GM19238 (cell line): ENCODE measurements at regions not wholly inside any gene's neighbourhood (a gene's known extent, or its start where the extent isn't known, plus 50 kb on each side); places are given as distances from the start of the nearest gene placed in this dataset.
"Not testable (repeated sequence)": the region's sequence is repeated elsewhere in the genome, so short reads cannot be mapped to it uniquely, and the experiment has no call there.

ENCODE experiments used
- DNase-seq: peaks from one replicate; pipeline ENCODE4 v3.0.0; 2011; ENCODE audit warnings: low spot score; ENCODE audit not compliant: insufficient read length

DNA sequence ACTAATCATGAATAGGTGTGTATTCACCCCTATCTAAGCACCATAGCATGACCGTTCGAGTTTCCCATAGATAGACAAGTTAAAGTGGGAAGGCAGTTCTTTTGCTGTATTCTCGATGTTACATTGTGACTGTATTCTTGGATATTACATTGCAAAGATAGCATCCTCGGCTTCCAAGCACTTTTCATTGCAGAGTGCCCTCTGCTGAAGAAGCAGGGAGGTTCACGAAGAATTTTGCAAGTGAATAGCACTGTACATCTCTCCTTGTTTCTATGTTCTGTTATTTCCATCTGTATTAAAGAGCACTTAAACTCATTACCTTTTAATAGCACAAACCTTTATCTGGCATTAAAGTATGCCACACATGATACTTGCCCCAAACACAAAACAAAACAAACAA, 426.7 kb upstream of the ARX start:
- no peak for DNase-seq

DNA sequence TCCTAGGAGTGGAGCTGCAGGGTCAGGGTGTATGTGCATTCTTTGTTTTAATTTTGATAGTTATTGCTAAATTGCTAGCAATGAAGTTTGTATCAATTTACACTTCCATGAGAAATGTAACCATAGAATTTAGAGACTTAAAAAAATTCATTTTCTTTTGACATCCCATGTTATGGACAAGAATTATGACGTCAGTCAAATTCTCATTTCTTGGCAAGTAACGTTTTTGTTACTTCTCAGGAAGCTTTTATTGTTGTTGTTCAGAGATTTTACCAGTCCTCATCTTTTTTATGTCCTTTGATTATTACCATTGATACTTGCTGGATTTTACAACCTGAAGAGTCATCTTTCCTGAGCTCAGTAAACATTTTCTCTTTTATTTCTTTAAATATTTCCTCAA, 417.5 kb upstream of the ARX start:
- no peak for DNase-seq

DNA sequence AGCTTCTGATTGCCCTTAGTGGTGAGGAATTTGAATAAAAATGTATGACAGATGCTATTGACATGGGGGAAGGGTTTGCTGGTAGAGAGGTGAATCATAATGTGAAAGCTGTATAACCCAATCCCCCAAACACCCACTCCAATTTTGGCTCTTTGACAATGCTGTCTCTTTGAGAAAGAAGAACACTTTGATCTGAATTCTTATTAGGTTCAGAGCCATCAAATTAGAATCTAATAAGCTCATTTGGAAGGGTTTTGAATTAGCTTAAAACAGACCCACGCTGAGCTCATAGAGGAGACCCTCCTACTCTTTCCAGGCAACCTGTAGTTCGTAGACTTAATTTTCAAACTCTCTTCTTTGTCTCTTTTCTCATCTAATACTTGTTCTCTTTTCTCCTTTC, 416.6 kb upstream of the ARX start:
- no peak for DNase-seq

DNA sequence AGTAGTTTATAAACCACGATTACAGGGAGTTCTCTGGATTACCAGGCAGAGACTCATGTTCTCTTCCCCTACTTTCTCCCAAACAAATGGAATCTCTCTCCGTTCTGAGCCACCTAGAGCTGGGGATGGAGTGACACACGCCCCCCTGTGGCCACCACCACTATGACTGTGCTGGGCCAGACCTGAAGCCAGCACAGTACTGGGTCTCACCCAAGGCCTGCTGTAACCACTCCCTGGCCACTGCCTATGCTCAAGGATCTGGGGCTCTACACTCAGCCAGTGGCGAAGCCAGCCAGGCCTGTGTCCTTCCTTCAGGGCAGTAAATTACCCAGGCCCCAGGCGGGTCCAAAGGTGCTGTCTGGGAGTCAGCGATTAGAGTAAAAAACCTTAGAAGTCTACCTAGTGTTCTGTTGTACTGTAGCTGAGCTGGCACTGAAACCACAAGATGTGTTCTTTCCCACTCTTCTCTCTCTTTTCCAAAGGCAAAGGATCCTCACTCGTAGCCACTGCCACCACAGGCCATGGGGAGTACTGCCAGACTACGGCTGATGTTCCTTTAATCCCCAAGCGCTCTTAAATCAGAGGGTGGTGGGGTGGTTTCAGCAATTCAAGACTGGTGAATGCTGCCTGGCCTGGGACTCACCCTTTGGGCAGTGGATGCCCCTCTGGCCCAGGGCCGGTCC, 412.2 kb upstream of the ARX start:
- no peak for DNase-seq

DNA sequence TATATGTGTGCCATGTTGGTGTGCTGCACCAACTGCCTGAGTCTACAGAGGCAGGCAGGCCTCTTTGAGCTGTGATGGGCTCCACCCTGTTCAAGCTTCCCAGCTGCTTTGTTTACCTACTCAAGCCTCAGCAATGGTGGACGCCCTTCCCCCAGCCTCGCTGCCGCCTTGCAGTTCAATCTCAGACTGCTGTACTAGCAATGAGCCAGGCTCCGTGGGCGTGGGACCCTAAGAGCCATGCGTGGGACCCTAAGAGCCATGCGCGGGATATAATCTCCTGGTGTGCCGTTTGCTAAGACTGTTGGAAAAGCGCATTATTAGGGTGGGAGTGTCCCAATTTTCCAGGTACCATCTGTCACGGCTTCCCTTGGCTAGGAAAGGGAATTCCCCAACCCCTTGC, 388.4 kb upstream of the ARX start:
- not testable (repeated sequence) for DNase-seq

DNA sequence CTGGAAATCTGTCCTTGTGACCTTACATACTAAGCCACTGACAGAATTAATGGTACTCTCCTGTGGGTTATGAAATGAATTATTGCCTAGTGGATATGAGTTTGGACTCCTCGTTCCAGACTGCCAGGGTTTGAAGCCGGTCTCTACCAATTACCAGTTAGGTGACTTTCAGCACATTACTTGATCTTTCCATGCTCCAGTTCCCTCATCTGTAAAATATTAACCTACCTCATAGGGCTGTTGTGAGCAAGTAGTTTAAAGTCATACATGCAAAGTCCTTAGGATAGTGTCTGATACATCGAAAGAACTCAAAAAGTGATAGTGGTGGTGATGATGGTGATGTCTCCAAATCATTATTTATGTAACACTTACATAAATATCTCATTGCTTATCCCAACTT, 373.5 kb upstream of the ARX start:
- DNase-seq = no peak

DNA sequence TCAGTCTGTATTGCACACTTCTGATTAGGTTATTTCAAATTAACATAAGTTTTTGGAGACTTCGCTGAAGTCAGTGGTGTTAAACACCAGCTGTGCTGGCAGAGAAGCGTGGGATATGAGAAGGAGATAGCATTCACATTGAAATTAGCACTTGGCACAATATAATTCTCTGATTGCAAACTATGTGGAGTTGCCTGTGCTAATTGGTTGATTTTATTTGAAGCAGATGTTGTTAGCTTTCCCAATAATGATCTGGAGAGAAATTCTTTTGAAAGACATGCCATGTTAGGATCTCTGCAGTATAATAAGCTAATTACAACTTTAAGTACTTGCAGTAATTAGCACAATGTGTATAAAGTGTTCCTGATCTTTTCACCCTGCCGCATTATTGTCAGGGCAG, 367.4 kb upstream of the ARX start:
- DNase-seq = no peak

DNA sequence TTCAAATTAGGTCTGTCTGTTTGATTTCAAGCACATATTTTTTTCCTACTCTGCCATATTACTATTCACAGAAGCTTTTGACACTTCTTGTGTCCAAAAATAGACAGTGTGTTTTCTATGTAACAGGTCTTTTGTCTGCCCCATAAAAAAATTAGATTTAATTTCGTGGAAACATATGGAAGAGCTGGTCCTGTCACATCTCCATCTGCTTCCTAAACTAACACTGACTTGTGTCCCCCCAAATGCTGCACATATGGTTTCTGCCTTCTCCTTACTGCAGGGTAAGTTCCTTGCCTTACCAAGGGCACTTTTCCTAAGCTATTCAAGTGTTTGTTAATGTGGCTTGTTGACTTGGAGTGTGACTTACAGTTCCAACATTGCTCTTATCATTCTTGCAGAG, 340.7 kb upstream of the ARX start:
- DNase-seq = no peak

DNA sequence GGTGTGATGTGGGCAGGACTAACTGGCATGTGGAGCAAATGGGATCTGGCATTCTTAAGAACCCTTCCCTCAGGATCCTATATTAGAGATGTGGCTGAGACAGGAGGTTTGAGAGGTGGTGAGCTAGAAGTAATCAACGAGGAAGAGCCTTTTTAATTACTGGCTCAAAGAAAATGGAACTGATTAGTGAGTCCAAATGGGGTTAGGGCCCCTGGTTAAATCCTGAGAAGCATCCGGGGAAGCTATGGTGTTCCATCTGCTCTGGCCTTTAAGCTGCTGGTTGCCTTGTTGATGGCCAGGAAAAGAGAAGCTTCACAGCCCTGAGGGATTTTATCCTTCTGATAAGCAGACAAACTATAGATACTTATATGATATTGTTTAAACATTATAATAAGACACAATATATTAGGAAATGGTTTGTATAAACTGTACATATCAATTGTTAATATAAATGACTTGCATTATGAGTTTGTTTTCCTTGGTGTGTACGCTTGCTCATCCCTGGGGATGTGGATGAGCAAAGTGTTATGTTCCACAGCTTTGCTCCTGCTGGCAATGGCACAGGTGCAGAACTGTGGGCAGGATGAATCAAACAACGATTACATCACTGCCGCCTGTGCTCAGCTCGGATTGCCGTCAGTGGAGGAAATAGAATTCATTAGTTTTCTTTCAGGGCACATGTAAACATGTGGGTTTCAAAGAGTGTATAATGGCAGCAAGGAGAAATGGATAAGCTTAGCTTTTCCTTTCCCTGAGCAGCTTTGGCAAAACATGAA, 328.6 kb upstream of the ARX start:
- DNase-seq = no peak

DNA sequence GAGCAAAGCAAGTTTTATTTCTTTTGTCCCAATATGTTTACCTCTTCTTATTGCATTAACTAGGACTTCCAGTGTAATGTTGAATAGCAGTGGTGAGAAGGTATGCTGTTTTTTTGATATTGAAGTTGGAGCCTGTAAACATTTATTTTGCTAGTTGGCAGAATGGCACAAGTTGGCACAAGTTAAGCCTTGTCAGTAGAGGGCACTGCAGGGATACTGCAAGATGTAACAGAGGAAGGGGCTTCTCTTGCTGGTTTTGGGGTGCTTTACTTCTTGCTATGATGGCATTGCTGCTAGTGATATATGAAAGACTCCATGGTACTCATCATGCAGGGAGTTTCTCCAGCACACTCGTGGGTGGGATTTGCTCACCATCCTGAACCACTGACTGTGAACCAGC, 327.3 kb upstream of the ARX start:
- no peak for DNase-seq

DNA sequence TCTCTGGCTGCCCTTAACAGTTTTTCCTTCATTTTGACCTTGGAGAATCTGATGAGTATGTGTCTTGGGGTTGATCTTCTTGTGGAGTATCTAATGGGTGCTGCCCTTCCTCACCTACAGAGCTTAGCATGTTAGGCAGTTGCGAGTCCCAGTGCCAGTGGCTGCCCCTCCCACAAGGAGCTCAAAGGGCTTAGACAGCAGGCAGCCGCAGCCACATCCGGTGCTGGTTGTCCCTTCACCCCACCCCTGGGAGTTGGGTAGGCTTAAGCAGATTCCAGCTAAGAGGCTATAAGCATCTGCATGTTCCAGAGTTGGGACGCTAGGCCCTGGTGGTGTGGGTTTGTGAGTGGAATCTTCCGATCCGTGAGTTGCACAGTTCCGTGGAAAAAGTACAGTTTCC, 322.1 kb upstream of the ARX start:
- DNase-seq = no peak

DNA sequence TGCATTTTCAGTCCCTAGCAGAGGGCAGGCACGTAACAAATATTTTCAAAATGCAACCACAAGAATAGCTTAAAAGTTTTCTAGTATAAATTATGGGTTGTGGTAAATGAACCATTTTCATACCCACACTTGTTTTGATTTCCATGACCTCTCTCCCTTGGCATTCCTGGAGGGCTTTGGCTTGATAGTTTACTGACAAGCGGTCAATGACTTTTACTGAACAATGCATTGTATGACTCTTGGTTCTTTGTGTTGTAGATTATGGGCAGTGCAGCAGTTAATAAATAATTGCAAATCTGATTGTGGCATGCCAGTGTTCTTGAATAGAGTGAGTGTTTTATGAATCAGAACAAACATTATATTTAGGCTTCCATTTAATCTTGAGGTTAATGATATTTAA, 285.2 kb upstream of the ARX start:
- no peak for DNase-seq

DNA sequence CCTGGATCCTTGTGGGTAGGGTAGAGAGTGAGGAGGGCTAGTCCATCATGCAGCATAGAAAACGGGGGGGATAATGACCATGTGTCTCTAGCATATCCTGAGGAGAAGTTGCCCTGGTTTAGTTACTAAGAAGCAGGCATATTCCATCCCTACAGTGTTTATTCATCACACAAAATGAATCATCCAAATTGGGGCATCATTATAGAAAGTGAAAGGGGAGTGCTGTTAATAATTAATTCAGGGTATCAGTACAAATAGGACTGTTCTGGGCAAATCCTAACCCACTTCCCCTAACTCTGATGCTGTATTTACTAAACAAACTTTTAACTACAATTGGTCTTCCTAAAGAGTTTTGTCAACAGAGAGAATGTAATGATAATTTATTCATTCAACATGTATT, 281.1 kb upstream of the ARX start:
- DNase-seq = no peak

DNA sequence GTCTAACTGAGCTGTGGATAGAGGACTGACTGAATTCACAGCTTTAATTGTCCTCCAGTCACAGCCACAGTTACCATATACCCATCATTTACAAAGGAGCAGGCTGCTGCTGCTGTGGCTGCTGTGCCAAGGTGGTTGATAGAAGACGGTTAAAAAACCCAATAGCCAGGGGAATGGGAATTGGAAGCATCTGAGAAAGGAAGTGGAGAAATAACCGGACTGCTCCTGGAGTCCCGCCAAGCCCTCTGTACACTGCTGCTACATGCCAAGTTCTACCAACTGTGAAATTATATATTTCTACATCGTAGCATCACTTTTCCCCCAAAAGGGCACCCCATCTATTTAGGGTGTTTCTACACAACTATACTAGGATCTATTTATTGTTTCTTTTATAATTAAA, 279.7 kb upstream of the ARX start:
- no peak for DNase-seq

DNA sequence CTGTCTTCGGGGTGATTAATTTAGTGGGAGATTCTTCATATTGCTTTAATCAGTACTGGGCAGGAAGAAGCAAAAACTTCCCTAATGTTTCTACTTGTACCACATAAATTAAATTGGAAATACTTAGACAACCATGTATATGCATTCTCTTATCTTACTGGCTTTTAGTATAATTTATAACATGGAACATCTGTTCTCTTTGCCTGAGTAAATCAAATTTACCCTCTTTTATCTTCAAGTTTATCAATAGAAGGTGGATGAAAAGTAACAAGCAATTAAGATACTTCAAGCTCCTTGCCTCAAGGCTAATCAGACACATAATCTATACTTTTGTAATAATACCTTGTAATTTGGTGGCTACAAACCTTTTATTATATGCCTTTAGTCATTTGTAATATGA, 274.4 kb upstream of the ARX start:
- DNase-seq = no peak

DNA sequence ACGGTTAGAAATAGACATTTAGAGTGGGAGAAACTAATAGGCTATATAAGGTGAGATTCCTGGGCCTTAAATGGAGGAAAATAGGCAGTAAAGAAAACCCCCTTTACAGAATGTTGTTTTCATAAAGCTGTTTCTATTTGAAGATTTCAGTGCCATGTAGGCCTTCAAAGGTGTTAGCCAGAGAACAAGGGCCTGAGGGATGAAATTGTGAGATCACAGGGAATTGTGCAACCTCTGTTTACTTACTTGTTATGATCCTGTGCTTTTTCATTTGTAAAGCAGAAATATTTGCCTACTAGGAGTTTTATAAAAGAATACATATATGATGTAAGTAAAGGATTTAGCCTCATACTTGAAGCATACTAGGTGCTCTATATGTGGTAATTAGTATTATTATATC, 272.9 kb upstream of the ARX start:
- no peak for DNase-seq

DNA sequence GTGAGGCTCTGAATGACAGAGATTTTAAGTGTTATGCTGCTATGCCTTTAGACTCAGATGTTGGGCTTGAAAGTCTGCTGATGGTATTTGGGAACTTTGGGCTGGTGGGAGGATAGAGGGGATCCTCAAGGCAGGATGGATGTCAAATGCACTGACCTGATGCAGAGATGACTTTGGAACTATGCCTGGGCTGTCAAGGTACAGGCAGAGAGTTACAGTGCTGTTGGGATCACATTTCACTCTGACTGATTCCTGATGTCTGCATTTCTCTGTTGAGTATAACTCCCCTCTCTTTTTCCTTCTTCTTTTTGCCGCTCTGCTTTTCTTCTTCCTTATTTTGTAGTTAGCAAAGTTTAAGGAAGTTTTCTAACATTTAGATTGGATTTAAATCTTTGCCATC, 271.8 kb upstream of the ARX start:
- no peak for DNase-seq

DNA sequence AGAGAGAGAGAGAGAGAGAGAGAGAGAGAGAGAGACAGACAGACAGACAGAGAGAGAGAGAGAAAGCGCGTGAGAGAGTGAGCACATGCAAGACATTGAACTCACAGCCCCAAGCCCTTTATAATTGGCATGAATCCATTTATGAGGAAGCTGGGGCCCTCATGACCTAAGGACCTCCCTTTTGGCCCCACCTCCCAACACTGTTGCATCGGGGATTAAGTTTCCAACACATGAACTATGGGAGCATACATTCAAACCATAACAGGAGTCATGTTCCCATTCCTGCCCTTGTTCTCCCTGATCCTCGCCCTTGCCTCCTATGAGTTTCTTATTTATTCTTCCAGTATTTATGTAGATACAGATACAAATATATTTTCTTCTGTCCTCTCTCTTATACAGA, 269.8 kb upstream of the ARX start:
- no peak for DNase-seq

DNA sequence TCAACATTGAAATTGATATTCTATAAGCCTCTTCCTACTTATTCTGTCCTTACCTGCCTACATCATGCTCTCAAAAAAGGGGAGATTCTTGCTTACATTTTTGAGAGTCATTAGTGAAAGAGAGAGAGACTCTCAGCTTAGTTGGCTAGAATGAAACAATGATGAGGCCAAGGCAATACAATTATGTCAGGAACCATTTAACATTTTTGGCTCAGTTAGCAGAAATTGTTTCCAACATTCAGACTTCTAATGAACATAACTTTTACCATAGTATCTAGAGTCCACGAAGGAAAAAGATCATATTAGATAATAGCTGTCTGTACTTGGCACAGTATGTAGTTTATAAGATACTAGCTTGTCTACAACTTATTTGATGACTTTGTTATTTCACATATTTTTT, 263.7 kb upstream of the ARX start:
- DNase-seq = no peak

DNA sequence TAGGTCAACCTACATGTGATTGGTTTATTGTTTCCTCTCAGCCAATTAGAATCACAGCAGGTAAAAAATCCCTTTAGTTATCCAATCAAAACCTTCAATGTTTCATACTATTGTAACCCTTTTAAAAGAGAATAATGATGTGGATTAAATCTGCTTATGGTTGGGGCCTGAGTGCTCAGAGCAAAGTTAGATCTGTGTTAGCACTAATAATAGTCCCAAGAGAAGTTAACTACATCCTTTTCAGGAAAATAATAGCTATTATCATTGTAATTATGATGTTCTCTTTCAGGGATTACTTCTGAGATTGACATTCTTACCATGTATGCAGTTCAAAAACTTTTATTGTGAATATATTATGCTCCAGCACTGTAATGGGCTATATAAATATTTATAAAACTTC, 262.6 kb upstream of the ARX start:
- DNase-seq = no peak

DNA sequence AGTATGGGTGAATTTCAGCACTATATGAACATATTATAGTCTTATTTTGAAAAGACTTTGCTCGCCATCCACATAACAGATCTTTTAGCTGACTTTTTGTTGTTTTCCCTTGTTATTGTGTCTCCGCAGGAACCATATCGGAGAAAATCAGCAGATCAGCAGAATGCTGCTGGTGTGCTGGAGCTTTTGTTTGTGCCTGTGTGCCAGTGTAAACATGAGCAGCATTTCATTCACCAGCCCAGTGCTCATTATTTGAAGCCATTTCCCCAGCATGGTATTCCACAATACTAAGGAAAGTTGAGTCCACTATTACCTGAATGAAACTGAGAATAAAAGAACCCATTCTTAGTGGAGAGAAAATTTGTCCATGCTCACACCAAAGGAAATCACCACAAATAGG, 261.8 kb upstream of the ARX start:
- DNase-seq = no peak

DNA sequence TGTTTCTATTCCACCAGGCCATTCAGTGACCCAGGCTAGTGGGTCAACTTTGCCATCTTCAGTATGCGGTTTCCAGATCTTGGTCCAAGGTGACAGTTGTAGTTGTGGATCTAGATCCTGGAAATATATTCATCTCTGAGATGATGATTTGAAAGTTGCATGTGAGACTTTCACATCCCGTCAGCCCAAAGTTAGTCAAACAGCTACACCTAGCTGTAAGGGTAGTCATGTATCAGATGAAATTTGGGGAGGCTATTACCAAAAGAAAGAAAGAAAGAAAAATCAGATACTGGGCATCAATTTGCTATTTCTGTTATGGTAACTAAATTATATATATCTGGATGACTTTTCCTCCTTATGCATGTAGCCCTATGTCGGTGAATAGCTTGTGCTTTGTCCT, 259.4 kb upstream of the ARX start:
- DNase-seq = no peak

DNA sequence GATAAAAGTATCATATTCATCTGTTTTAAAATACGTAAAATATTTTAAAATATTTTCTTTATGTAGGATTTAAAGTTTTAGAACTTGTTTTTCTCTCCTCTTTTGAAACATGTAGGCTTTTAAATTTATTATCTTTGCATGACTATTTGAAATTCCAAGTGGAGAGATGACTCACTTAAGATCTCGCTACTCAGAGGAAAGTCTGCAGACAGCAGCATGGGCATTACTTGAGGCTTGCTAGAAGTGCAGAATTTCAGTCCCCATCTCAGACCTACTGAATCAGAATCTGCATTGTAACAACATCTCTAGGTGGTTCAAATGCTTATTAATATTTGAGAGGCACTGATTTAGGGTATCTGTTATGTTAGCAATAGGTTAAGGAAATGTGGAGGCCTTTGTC, 225.7 kb upstream of the ARX start:
- DNase-seq = no peak
